ENCODE measurements at regions not wholly inside any gene's neighbourhood (a gene's known extent, or its start where the extent isn't known, plus 50 kb on each side); places are given as distances from the start of the nearest gene placed in this dataset.
"Not testable (repeated sequence)": the region's sequence is repeated elsewhere in the genome, so short reads cannot be mapped to it uniquely, and the experiment has no call there.

DNA sequence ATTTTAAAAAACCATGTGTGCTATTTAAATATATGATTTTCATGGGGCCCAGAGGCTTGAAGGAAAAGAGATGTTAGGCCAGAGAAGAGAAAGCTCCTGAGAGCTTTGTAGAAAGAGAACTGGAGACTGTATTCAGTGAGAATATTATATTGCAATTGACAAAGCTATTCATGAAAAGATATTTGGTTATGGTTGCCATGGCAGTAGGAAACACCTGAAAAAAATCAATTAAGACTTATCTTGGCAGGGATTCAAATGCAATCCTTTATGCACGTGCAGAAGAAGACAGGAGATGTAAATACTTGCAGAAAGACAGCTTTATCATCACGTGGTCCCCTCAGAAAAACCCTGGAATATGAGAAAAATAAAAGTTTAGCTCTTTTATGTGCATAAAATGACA lies 636.0 kb upstream of the TBL1XR1 start:
- peak in 1 of 2 experiments; percentile 4 for DNase-seq

DNA sequence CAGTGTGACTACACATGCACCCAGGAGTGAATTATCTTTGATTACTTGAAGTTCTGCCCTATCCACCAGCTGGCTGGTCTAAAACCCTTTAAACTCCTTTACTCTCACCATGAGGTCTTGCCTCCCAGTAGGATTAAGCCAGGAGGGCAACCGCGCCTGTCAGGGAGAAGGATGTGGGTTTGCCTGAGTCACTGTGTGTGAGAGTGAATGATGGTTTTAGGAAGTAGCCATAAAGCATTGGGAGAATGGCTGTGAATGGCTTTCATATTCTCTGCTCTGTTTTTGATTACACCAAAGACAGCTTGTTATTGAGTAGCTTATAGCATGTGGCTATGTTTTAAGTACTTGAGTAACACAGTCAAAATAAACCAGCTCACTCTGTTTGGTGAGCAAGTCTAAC lies 637.7 kb upstream of the TBL1XR1 start:
- peak in 1 of 2 experiments; percentile 29 for DNase-seq

DNA sequence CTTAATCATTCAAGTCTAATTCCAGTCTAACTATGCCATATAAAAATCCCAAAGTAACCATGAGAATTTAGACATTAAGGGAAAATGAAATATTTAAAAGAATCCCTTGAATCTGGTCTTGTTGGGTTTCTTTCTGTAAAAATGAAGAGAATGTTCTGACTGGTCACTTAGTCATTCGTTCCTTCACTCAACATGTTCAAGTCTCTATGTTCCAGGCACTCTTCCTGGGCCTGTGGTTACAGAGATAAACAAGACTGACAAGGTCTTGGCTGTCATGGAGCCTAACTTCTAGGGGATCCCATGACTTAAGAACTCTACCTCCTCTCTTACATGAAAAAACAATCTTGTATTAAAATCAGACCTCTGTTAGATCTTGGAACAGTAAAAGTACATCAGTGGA lies 638.6 kb upstream of the TBL1XR1 start:
- no peak for DNase-seq

DNA sequence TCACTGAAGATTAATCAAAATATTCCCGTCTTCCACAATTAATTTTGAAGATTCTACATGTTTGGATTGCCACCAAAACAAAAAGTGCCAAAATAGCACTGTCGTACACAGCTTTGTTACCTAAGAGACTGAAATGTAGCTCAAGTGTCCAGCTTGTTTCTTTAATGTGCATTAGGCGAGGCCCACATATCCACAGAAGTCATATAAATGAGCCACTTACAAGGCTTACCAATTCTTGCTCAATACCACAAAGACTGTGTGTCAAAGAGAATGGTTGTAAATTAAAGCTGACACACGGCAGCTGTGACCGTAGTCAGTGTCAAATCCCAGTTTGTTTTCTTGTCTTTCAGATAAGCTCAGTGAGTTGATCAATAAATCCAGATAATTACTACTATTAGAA lies 639.4 kb upstream of the TBL1XR1 start:
- DNase-seq = no peak

DNA sequence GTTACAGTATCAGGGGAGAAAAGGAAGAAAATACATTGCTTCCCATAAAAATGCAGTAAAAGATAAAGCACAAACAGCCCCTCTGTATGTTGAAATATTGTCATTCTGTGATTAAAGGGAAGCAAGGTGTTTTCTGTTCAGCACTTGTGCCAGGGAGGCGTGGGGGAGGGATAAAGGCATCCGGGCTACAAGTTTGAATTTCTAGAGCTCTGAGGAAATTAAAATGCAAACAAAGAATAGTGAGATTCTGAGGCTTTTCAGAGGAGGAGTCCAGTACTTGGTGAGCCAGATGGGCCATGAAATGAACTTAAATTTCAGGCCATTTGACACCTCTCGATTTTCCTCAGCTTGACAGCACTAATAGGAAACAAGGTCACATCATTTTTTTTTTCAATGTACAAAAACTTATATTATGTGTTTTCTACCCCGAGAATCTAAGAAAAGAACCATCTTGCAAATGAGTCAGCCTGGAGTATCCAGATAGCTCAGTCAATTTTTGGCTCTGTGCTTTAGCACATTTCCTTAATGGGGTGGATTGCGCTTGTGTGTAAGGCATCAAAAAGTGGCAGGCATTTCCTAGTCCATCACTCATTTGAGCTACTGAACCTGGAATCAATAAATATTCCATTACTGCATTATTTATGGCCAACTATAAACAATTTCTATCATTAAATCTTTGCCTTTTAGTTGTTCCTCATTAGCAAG lies 640.8 kb upstream of the TBL1XR1 start:
- DNase-seq = no peak

DNA sequence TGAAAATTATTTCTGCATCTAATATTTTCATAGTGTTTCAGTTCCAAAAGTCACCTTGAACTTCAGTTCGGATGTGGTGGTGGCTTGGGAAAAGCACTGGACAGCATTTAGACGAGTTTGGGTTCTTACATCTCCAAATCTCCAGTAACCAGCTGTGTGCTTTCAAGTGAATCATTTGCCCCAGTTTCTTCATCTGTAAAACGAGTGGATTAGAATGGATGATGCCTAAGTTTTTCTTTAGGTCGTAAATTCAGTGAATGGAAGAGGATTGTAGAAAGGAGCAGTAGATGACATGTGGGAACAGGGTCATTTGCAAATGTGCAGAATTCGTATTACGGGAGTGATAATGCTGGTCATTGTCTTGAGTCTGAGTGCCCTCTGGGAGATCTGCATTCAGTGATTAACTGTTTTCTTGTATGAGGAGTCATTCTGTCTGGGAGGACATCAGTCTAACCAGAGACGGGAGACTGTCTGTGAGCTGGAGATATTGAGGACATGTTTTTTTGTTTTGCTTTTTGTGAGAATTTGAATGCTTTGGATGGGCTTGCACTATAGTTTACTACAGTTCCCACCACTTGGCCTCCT lies 641.6 kb upstream of the TBL1XR1 start:
- DNase-seq = no peak

DNA sequence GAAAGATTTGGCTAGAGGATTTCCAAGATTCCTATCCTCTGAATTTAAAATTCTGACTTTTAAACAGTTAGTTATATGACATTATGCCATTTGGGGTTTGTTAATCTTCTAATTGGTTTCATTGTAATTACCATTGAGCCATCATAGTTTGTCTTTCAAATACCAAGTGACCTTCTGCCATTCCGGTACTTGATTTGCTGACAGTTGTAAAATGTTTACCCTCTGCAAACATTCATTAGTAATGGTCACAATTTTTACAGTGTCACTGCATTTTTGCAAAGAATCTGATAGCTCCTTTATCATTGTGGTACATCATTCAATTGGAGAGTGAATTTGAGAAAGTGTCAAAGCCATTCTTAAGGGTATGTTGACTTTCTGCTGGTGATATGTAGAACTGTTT lies 645.0 kb upstream of the TBL1XR1 start:
- no peak for DNase-seq

DNA sequence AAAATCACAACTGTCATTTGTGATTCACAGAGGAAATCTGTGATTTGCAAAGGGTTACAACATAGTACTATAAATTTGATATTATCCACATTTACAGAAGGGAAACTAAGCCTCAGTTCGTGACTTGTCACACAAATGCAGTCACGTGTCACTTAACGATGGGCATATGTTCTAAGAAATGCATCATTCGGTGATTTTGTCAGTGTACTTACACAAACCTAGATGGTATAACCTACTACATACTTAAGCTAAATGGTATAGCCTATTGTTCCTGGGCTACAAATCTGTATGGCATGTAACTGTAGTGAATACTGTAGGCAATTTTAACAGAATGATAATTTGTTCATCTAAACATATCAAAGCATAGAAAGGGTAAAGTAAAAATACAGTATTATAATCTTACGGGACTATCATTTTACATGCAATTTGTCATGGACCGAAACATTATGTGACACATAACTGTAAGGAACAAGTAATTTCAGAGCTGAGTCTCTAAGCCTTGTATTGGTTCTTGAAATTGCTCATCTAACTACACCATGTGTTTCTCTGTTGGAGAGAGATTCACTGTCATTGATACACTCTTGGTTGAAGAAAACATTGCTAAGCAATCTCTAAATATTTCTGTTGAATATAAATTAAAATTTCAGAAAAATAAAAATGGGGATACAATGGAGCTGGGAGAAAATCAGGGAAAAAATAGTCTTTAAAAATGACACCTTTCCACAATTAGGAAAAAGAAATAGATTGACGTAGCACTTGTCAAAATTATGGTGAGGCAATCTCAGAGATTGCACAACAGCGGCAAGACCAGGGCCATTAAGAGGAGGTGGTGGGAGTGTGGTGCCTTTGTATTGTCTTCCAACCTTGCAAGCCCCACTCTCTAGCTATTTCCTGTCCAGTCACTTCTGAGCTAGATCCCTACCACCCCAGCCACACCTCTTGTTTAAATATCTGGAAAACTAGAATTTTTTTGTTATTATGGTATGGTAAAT lies 645.8 kb upstream of the TBL1XR1 start:
- no peak for DNase-seq

DNA sequence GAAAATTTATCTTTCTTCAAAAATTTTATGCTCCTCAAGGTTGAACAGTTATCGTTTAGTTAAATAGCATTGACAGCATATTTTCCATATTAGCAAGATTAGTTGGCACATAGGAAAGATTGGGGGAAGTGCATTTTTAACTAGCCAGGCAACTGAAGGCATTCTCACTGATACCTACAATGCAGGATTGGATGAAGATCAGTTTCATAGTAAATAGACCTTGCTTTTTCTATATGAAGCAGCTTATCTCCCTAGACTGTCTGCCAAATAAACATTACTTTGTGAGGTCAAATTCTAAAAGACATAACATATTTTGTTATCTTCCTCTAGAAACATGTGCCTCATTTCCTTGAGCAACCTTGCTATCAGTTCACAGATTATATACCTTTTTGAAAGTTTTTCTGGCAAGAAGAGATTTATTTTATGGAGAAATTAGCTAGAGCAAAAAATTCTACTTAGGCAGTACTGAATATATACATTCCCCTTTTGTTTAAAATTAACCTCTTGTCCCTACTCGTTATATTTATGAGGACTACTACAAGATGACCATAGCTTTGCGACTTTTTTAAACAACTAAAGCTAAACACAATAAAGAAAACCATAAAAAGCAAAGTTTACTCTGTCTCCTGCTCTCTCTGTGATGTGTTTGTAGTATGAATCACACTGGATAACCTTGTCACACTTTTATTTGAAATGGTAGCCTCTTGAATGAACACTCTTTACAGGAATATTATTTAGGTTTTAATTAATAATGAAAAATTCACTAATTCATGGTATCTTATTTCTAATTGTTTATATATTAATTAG lies 654.9 kb upstream of the TBL1XR1 start:
- DNase-seq = no peak

DNA sequence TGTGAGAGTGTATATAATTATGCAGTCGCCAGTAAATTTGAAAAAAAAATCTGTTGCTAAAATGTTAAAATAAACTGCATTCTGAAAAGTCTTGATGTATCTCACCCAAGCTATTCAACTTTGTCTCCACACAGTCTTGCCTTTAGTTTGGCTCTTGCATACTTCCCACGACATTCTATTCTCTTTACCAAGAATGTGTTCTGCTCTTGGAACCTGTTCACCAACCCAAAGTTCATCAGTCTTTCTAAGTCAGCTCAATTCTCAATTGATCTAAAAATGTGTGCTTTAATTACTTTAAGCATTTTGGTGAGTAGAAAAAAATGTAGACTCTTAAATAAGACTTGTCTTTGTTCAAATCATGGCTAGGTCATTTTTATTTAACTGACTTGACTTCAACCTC lies 657.7 kb upstream of the TBL1XR1 start:
- no peak for DNase-seq

DNA sequence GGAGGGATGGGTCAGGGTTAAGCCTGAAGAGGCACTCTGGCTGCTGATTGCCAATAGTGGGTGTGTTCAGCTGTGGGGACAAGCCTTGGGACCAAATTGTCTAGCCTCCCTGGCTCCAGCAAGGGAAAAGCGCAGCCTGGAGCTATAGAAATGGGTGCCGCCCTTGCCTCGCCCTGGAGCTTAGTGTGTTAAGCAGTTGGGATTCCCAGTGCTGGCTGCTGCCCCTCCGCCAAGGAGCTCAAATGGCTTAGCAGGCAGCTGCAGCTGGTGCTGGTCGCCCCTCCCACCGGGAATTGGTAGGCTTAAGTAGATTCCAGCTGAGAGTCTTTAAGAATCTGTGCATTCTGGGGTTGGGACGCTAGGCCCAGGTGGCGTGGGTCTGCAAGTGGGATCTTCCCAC lies 662.9 kb upstream of the TBL1XR1 start:
- DNase-seq = peak; percentile 90 to 97

DNA sequence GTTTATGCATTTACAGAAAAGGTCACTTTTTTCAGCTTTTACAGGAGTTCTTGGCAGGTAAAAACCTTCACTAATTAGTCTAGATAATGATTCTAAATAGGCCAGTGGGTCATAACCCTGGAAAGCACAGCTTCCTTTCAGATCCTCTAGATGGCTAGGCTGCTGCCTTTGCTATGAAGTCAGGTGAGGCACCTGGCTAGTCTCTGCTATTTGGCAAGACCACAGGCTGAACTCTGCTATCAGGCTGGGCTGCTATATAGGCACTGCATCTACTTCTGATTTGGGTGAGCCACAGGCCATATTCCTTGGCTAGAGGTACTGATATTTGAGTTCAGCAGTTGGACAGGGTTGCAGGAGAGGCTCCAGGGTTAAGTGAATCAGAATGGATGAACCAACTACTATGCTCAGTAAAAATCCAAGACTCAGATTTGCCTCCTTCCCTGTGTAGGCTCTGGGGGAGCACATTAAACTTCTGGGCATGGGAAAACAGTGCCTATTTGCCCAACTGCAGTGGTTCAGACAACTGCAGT lies 665.7 kb upstream of the TBL1XR1 start:
- DNase-seq = no peak

DNA sequence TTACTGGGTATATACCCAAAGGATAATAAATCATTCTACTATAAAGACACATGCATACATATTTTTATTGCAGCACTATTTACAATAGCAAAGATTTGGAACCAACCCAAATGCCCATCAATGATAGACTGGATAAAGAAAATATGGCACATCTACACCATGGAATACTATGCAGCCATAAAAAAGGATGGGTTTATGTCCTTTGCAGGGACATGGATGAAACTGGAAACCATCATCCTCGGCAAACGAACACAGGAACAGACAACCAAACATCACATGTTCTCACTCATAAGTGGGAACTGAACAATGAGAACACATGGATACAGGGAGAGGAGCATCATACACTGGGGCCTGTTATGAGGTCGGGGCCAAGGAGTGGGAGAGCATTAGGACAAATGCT lies 665.0 kb upstream of the KCNMB2 start:
- DNase-seq = not testable (repeated sequence)

DNA sequence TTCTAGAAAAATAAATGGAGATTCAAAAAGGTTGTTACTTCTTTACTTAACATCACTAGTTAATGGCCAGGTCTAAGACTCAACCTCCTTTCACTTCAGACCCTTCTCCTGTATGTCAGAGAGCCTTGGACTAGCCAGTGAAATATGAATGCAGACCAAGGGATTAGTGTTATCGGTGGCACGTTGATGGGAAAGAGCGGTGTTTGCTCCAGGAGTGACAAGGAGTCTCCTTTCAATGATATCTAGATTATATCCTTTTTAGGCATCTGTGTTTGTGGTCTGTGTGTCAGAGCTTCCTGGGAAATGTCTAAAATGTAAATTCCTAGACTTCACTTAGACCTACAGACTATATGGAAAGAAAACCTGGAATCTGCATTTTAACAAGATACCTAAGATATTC lies 658.0 kb upstream of the KCNMB2 start:
- no peak for DNase-seq

DNA sequence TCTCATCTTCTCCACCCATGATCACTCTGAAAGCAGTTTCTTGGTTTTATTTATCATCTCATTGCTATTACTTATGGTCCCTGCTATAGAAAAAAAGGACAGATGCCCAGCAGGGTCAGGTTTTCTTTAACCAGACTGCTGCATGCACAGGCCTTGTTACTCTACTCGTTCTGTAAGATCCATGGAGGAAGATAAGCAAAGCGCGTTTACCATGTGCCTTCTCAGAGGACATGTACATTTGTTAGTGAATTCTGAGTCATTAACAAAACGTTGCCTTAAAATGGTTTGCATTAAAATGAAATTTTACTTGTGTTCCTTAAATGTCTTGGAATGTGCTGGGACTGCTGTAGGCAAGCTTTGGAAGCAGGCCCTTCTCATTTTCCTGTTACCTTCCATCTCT lies 657.3 kb upstream of the KCNMB2 start:
- no peak for DNase-seq

DNA sequence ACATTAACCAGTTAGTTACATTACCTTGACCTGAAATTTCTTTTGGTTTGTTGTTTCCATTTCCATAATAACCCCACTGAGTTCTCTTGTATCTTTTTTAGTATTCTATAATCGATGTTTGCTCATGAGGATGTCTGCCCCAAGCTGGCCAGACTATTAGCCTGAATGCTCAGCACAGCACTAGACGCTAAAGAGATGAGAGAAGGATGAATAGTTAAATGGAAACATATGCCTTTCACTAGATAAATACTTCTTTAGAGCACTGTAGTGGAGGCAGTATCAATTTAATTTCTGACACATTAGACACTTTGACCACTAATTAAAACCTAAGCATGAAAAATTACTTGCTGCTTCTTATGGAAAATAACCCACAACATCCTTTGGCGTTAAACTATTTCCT lies 654.9 kb upstream of the KCNMB2 start:
- no peak for DNase-seq

DNA sequence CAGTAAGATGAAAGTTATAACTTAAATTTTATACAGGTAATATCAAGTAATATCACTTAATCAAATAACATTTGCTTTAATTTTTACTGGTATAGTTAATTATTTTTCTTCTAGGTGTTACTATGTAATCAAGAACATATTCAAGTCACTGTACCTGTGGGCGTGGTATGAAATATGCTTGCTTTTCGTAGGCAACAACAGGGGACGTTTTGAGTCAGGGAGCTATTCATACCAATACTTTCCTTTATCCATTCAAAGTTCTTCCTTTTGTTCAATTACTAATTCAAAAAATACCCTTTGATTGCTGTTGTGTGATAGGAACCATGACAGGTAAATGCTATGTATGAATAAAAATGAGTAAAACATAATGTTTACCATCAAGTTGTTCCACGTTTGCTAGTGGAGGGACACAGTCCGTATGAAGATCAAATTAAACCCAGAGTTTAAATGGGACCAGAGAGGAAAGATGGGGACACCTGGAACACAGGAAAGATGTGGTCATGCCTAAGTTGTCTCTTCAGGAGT lies 654.0 kb upstream of the KCNMB2 start:
- no peak for DNase-seq

DNA sequence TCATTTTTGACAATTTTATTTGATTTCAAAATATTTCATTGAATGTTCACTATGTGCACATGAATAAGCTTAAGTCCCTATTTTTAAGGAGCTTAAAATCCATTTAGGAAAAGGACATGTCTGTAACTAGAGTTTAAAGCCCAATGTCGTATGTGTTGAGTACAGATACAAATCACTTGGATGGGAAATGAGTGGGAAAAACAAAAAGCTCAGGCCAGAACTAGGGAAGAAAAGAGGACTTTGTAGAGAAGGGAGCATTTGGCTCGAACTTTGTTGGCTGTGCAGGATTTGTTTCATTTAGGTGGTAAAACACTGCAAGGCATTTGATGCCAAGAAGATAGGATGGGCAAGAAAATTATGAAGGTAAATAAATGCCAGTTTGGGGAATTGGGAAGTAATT lies 653.1 kb upstream of the KCNMB2 start:
- DNase-seq = no peak

DNA sequence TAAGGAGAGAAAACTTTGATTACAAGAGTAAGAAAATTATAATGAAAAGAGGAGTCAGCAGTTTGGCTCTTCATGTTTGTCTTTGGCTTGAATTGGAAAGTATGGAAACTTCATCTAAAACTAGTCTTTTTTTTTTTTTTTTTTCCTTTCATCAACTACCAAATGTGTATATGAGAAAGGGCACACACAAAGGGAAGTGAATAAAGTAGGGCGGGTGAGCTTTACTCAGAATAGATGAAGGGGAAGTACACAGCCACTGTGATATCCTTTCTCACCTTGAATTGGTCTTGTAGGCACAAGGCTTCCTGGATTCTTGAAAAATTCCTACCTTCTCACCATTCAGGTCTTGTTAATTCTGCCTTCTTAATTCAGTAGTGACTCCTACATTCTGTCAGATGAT lies 652.3 kb upstream of the KCNMB2 start:
- DNase-seq = no peak

DNA sequence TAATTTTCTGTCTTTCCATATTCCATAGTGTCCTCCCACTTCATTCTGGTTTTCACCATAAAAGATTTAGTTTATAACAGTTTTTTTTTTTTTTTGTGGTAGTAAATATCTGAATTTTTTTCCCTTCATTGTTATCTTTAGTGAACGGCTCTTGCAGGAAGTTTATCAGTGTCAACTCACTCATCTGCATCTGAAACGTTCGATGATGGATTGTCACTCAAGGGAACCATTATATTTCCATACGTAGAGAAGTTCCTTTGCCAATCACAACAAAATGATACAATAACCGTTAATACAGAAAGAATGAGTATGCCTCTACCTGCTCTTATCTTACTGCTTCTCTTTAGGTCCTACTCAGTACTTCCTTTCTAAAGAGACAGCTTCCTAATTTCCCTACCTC lies 651.2 kb upstream of the KCNMB2 start:
- DNase-seq = no peak

DNA sequence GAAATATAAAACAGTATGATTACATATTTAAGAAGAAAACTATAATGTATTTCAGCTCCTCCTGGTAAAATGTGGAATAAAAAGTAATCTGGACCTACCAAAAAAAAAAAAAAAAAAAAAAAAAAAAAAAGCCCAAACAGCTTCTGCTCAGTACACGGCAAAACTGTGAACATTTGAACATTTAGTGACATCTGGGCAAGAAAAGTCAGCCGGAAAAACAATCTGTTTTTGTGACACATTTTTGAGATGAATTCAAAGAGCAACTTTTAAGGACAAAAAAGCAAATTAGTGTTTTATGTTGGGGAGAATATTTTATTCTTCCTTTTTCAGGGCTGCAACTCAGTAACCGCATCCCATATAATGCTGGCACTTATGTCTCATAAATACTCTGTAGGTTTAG lies 649.7 kb upstream of the KCNMB2 start:
- DNase-seq = no peak

DNA sequence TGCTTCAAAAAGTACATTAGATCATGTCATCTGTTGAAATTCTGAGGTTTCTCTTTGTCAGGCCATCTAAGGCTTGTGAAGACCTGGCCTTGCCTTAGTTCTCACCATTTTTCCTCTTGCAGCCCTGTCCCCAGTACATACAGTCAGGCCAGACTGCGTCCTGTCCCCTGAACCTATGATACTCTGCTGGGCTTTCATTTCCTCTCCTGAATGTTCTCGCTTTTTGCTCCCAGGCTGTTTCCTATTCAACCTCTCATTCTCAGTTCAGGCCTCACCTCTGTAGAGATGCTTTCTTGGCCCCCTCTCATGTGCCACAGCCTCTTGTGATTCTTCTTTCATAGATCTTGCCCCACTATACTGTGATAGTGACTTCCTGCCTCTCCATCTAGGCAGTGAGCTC lies 648.8 kb upstream of the KCNMB2 start:
- no peak for DNase-seq

DNA sequence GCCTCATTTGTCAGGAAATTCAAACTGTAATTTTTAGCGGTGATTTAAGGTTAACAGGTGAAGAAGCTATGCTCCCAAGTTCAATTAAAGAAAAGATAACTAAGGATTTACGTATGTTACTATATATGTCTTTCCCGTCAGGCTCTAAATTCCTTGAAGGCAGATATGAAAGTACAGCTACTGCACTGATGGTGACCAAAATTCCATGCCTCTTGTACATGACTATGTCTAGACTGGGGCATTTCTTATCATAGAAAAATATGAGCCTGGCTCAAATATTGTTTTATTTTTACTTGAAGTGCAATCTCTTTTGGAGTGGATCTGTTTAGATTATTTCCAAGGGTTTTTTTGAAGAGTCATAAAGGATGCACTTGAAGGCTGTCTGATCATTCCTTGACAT lies 647.1 kb upstream of the KCNMB2 start:
- no peak for DNase-seq
